ENCODE measurements at regions not wholly inside any gene's neighbourhood (a gene's known extent, or its start where the extent isn't known, plus 50 kb on each side); places are given as distances from the start of the nearest gene placed in this dataset.
"Not testable (repeated sequence)": the region's sequence is repeated elsewhere in the genome, so short reads cannot be mapped to it uniquely, and the experiment has no call there.

GRCh38 chr4:30122711-30123110 is 597.5 kb upstream of the PCDH7 start:
- ChIA-PET CTCF (no interaction called here), POLR2A (ENCODE audit: low non-redundant PET) (no interaction called here)
- no peak overlapping the region for H3K27ac ChIP-seq
- DNase-seq (ENCODE audit: low spot score) = no peak
- no peak for TF ChIP-seq CTCF (conservative IDR thresholded peaks at IDR 0.05; ENCODE audit: low read depth)

GRCh38 chr4:30124621-30125020 is 595.5 kb upstream of the PCDH7 start:
- H3K27ac ChIP-seq; POLR2A ChIA-PET (ENCODE audit: low non-redundant PET); DNase-seq (ENCODE audit: low spot score); CTCF ChIA-PET: not testable (repeated sequence)

GRCh38 chr4:30125868-30126267 is 594.3 kb upstream of the PCDH7 start:
- ChIA-PET CTCF (no interaction called here), POLR2A (ENCODE audit: low non-redundant PET) (no interaction called here)

GRCh38 chr4:30126351-30126750 is 593.8 kb upstream of the PCDH7 start:
- ChIA-PET CTCF (no interaction called here), POLR2A (ENCODE audit: low non-redundant PET) (no interaction called here)
- no peak for TF ChIP-seq CTCF (conservative IDR thresholded peaks at IDR 0.05; ENCODE audit: low read depth)
- DNase-seq (ENCODE audit: low spot score) = no peak
- H3K27ac ChIP-seq = no peak overlapping the region

More at GRCh38 chr4:30125868-30126267, 594.3 kb upstream of the PCDH7 start:
- no peak for TF ChIP-seq CTCF (conservative IDR thresholded peaks at IDR 0.05; ENCODE audit: low read depth)
- no peak for DNase-seq (ENCODE audit: low spot score)
- no peak overlapping the region for H3K27ac ChIP-seq

- POLR2A ChIA-PET (ENCODE audit: low non-redundant PET); DNase-seq (ENCODE audit: low spot score); H3K27ac ChIP-seq; CTCF ChIA-PET: not testable (repeated sequence)
Observed at GRCh38 chr4:30148828-30149227, 571.3 kb upstream of the PCDH7 start.

- CTCF ChIA-PET; H3K27ac ChIP-seq; DNase-seq (ENCODE audit: low spot score); POLR2A ChIA-PET (ENCODE audit: low non-redundant PET): not testable (repeated sequence)
Observed at GRCh38 chr4:30149539-30149938, 570.6 kb upstream of the PCDH7 start.

- POLR2A ChIA-PET (ENCODE audit: low non-redundant PET) = no interaction called here
- H3K27ac ChIP-seq = no peak overlapping the region
- CTCF ChIA-PET = interaction anchor here (0.7 kb wide), 1 partner anchor 26 kb away, joined by 3 read pairs; no protein-coding TSS in a partner anchor
- no peak for DNase-seq (ENCODE audit: low spot score)
- no peak for TF ChIP-seq CTCF (conservative IDR thresholded peaks at IDR 0.05; ENCODE audit: low read depth)
Observed at GRCh38 chr4:30153427-30153826, 566.7 kb upstream of the PCDH7 start.

- no peak overlapping the region for H3K27ac ChIP-seq
- CTCF ChIA-PET = no interaction called here
- no peak for DNase-seq (ENCODE audit: low spot score)
- TF ChIP-seq CTCF (conservative IDR thresholded peaks at IDR 0.05; ENCODE audit: low read depth) = no peak
- POLR2A ChIA-PET (ENCODE audit: low non-redundant PET) = no interaction called here
Observed at GRCh38 chr4:30160140-30160539, 560.0 kb upstream of the PCDH7 start.

Measured in RWPE1 (cell line).